Nephron (organoid): ENCODE measurements at regions not wholly inside any gene's neighbourhood (a gene's known extent, or its start where the extent isn't known, plus 50 kb on each side); places are given as distances from the start of the nearest gene placed in this dataset.
"Not testable (repeated sequence)": the region's sequence is repeated elsewhere in the genome, so short reads cannot be mapped to it uniquely, and the experiment has no call there.

ENCODE experiments used
- H3K27ac Mint-ChIP-seq, 3 experiments: 2 replicates each; pipeline ENCODE4 v1.8.0; 2020; ENCODE audit warnings: mixed read lengths in 3 of 3, mild to moderate bottlenecking in 2 of 3, moderate library complexity in 1 of 3
- H3K27me3 Mint-ChIP-seq: 2 replicates; pipeline ENCODE4 v1.8.0; 2021; ENCODE audit warnings: low read depth, mild to moderate bottlenecking, moderate library complexity, mixed read lengths
- H3K36me3 Mint-ChIP-seq: 2 replicates; pipeline ENCODE4 v1.8.0; 2020; ENCODE audit warnings: low read depth, mixed read lengths
- H3K4me1 Mint-ChIP-seq: 2 replicates; pipeline ENCODE4 v1.8.0; 2020; ENCODE audit warnings: mixed read lengths
- H3K4me3 Mint-ChIP-seq, 3 experiments: 2 replicates each; pipeline ENCODE4 v1.8.0; 2020; ENCODE audit warnings: mild to moderate bottlenecking in 3 of 3, mixed read lengths in 3 of 3, moderate library complexity in 2 of 3
- H3K9me3 Mint-ChIP-seq: 2 replicates; pipeline ENCODE4 v1.8.0; 2020; ENCODE audit warnings: mixed read lengths
- CTCF ChIP-seq, 3 experiments: fragments of 200-600 bp; sonication (generic); IDR thresholded peaks; one replicate each; pipeline ENCODE4 v1.5.0; 2021; ENCODE audit warnings: antibody characterized with exemption in 3 of 3; ENCODE audit not compliant: unreplicated experiment in 3 of 3

- H3K27me3 Mint-ChIP-seq = no peaks in the 10 kb centered on the region
- TF ChIP-seq CTCF (IDR thresholded peaks at IDR 0.05; ENCODE audit: unreplicated experiment in 3 of 3) = no peak
- peaks cover 6% of the 10 kb centered on the region for H3K9me3 Mint-ChIP-seq
- no peak overlapping the region for H3K27ac Mint-ChIP-seq
- H3K36me3 Mint-ChIP-seq = no peaks in the 10 kb centered on the region
- no peaks in the 10 kb centered on the region for H3K4me1 Mint-ChIP-seq
- H3K4me3 Mint-ChIP-seq = no peak overlapping the region
Measured at GRCh38 chr2:87401726-87402345, 346.1 kb upstream of the PLGLB2 start.

GRCh38 chr2:87403893-87404175, 344.1 kb upstream of the PLGLB2 start:
- H3K27me3 Mint-ChIP-seq = no peaks in the 10 kb centered on the region
- H3K9me3 Mint-ChIP-seq = peaks cover 6% of the 10 kb centered on the region
- H3K4me3 Mint-ChIP-seq = no peak overlapping the region
- H3K4me1 Mint-ChIP-seq = no peaks in the 10 kb centered on the region
- TF ChIP-seq CTCF (IDR thresholded peaks at IDR 0.05; ENCODE audit: unreplicated experiment in 3 of 3) = no peak
- H3K36me3 Mint-ChIP-seq = no peaks in the 10 kb centered on the region
- no peak overlapping the region for H3K27ac Mint-ChIP-seq

GRCh38 chr2:87404411-87405255, 343.3 kb upstream of the PLGLB2 start:
- not testable (repeated sequence) for H3K36me3 Mint-ChIP-seq, H3K27me3 Mint-ChIP-seq, H3K27ac Mint-ChIP-seq, H3K4me3 Mint-ChIP-seq, H3K9me3 Mint-ChIP-seq, H3K4me1 Mint-ChIP-seq

- not testable (repeated sequence) for H3K9me3 Mint-ChIP-seq, H3K27me3 Mint-ChIP-seq, H3K36me3 Mint-ChIP-seq, H3K4me3 Mint-ChIP-seq, H3K4me1 Mint-ChIP-seq, H3K27ac Mint-ChIP-seq
Measured at GRCh38 chr2:87405531-87406216, 342.2 kb upstream of the PLGLB2 start.

- not testable (repeated sequence) for H3K36me3 Mint-ChIP-seq, H3K4me3 Mint-ChIP-seq, H3K9me3 Mint-ChIP-seq, H3K27ac Mint-ChIP-seq, H3K4me1 Mint-ChIP-seq, H3K27me3 Mint-ChIP-seq
Measured at GRCh38 chr2:87406406-87407175, 341.3 kb upstream of the PLGLB2 start.

GRCh38 chr2:87409601-87410000, 338.3 kb upstream of the PLGLB2 start:
- not testable (repeated sequence) for H3K9me3 Mint-ChIP-seq, H3K4me1 Mint-ChIP-seq, H3K36me3 Mint-ChIP-seq, H3K4me3 Mint-ChIP-seq, H3K27me3 Mint-ChIP-seq, H3K27ac Mint-ChIP-seq

GRCh38 chr2:87410371-87410770, 337.5 kb upstream of the PLGLB2 start:
- H3K36me3 Mint-ChIP-seq, H3K4me3 Mint-ChIP-seq, H3K9me3 Mint-ChIP-seq, H3K4me1 Mint-ChIP-seq, H3K27ac Mint-ChIP-seq, H3K27me3 Mint-ChIP-seq: not testable (repeated sequence)

- not testable (repeated sequence) for H3K4me3 Mint-ChIP-seq, H3K27me3 Mint-ChIP-seq, H3K27ac Mint-ChIP-seq, H3K4me1 Mint-ChIP-seq, H3K36me3 Mint-ChIP-seq, H3K9me3 Mint-ChIP-seq
Measured at GRCh38 chr2:87412036-87412820, 335.7 kb upstream of the PLGLB2 start.

GRCh38 chr2:87414331-87414730, 333.6 kb upstream of the PLGLB2 start:
- H3K4me1 Mint-ChIP-seq, H3K9me3 Mint-ChIP-seq, H3K27ac Mint-ChIP-seq, H3K27me3 Mint-ChIP-seq, H3K4me3 Mint-ChIP-seq, H3K36me3 Mint-ChIP-seq: not testable (repeated sequence)

- not testable (repeated sequence) for H3K4me3 Mint-ChIP-seq, H3K36me3 Mint-ChIP-seq, H3K4me1 Mint-ChIP-seq, H3K9me3 Mint-ChIP-seq, H3K27me3 Mint-ChIP-seq, H3K27ac Mint-ChIP-seq
Measured at GRCh38 chr2:87414795-87415570, 332.9 kb upstream of the PLGLB2 start.

GRCh38 chr2:87415586-87416265, 332.2 kb upstream of the PLGLB2 start:
- not testable (repeated sequence) for H3K9me3 Mint-ChIP-seq, H3K27ac Mint-ChIP-seq, H3K27me3 Mint-ChIP-seq, H3K4me1 Mint-ChIP-seq, H3K4me3 Mint-ChIP-seq, H3K36me3 Mint-ChIP-seq
